ENCODE measurements at regions not wholly inside any gene's neighbourhood (a gene's known extent, or its start where the extent isn't known, plus 50 kb on each side); places are given as distances from the start of the nearest gene placed in this dataset.
"Not testable (repeated sequence)": the region's sequence is repeated elsewhere in the genome, so short reads cannot be mapped to it uniquely, and the experiment has no call there.

DNA sequence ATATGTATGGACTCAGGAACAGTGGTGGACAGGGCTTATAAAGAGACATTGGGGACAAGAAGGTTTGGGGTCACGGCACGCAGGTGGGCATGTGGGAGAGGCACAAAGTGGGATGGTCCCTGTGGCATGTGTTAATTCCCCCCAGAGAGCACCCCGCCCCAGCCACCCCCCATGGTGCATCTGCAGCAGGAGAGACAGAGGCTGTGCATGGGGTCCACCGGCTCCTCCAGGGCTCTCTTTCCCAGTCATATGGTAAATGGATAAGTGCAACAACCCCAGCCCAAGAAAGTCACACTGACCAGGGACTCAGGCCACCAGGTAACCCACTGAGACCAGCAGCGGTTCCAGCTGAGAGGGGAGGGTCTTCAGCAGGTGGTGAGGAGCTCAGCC is 242.1 kb downstream of the BCL11B start:
- no peak for DNase-seq (ENCODE audit: low read depth in 2 of 3, low spot score in 1 of 3)

DNA sequence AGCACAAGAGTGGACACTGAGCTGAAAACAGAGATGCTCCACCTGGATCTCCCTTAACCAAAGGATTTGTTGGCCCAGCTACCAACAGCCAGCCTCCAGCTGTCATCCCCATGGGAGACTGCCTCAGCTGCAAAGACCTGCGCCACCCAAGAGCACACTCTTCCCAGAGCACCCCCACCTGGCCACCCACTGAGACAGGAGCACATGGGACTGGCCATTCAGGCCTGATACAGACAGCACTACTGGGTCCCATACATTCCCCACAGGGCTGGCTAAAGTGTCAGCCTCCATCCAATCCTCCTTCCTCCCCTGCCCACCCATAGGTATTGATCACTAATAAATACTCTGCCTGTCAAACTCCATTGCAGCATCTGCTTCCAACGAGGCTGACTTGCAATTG is 241.5 kb downstream of the BCL11B start:
- no peak for DNase-seq (ENCODE audit: low read depth in 2 of 3, low spot score in 1 of 3)

DNA sequence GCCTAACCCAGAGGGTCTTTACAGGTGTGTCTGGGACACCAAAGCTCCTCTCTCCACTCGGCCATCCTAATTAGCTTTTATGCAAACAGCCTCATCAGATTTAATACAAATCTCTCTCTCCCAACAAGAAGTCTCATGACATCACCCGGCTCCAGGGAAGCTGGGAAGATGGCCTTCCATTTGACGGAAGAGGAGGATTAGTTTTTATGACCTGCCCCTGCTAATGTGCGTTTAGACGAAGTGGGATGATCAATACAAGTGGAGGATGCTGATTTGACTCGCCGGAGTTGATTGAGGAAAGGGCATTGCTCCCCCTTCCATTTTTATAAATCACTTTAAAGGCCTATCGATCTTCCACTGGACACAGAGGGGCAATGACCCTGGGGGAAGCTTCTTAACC is 239.2 kb downstream of the BCL11B start:
- DNase-seq (ENCODE audit: low read depth in 2 of 3, low spot score in 1 of 3): no peak

DNA sequence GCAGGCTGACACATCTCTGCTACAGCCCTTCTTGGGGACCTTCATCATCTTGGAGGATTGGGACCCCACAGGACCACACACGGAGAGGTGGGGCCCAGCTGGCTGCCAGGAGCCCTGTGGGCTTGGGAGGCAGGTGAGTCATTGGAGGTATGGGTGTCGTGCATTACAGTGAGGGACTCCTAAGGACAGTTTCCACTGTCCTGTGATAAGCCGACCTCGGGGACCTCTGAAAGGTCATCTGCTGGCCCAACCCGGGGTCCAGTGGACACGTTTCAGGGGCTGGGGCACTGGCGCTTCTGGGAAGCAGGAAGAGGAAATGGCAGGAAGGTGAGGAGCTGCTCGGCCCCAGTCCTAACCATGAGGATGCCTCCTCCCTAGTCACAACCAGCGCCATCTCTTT is 238.0 kb downstream of the BCL11B start:
- DNase-seq (ENCODE audit: low read depth in 2 of 3, low spot score in 1 of 3): no peak

DNA sequence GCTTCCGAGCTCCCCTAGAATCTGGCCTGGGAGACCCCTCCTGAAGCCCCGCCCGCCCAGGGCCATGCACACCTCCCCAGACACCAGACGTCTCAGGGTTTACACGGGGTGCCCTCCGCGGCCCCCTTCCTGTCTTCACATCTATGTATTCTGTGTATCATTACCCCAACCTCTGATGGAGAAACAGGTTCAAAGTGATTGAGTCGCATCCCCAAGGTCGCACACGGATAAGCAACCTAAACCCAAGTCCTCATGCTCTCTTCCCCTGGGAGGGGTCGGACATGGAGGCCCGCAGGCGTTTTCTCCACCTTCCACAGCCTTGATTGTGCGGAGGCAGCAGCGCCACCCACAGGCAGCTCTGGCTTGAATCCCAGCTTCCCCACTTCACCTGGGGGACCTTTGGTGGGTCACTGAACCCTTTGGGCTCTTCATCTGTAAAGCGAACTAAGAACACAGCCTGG is 237.3 kb downstream of the BCL11B start:
- DNase-seq (ENCODE audit: low read depth in 2 of 3, low spot score in 1 of 3): no peak

DNA sequence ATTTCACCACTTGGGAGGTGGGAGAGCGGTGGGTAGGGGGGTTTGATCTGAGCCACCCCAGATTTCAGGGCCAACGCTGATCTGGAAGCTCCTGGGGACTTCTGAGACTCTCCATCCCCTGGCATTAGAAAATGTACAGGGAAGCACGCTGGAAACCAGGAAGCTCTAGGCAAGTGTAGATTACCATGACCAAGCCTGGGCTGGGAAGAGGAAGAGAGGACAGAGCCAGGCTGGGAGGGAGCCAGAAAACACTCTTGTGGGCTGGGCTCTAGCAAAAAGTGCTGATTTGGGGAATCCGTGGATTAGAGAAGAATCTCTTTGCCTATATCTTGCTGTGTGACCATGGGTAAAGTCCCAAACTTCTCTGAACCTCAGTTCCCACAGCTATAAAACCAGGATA is 236.7 kb downstream of the BCL11B start:
- DNase-seq (ENCODE audit: low read depth in 2 of 3, low spot score in 1 of 3): no peak

DNA sequence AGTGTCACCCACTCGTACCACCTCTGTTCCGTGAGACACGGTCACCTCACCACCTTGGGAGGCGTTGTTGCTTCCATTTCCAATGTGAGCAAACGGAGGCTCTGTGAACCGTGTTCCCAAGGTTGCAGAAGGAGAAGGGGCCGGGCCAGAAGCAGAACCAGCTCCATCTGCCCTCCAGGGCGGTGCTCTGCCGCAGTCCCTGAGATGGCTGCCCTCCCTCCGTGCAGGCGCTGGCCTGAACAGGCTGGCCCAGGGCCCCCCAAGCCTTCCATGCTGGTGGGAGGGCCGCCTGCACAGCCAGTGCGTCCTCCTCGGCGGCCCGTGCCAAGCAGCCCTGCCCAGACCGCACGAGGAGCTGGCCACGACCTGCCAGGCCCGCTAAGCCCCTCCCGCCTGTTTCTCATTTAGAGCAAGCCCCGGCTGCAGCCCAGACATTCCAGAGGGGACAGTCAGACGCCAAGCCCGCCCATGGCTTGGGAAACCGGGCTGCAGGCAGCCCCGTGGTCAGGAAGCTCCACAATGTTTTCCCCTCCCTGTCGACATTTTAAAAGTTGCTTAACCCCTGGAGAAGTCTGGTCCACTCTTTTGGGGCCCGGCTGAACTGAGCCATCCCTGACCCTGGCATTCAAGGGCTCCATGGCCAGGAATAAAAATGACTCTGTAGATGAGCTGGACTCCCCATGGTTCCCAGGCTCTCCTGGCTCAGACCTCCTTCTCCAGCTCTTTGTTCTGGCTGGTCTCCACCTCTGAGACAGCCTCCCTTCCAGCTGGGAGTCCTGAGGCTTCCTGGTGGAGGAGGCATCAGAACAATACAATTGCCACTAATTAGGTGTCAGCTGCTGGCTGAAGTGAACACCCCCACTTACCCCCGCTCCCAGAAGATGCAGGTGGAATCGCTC is 236.0 kb downstream of the BCL11B start:
- DNase-seq (ENCODE audit: low read depth in 2 of 3, low spot score in 1 of 3): no peak

DNA sequence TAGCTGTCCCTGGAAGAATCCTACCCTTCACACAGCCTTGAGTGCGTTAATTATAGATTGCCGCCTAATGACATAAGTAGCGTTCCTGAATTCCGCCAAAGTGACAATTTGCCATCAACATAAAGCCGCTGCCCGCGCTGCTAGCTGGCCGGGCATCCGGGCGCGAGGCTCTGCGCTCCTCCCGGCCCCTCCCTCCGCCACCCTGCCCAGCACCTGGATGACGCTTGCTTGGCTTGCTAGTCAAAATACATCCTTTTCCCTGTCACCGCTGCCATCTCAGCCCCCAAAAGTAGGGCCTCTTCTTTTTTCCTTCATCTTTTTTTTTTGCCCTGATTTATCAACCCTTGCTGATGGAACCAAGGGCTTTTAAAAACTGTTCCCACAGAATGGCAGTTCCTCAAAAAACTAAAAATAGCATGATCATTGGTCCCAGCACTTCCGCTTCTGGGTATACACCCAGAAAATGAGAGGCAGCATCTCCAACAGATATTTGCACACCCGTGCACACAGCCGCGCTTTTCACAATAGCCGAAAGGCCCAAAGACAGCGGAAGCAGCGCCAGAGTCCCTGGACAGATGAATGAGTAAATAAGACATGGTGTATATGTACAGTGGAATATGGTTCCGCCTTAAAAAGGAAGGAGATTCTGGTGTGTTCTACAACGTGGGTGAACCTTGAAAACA is 235.2 kb downstream of the BCL11B start:
- no peak for DNase-seq (ENCODE audit: low read depth in 2 of 3, low spot score in 1 of 3)

DNA sequence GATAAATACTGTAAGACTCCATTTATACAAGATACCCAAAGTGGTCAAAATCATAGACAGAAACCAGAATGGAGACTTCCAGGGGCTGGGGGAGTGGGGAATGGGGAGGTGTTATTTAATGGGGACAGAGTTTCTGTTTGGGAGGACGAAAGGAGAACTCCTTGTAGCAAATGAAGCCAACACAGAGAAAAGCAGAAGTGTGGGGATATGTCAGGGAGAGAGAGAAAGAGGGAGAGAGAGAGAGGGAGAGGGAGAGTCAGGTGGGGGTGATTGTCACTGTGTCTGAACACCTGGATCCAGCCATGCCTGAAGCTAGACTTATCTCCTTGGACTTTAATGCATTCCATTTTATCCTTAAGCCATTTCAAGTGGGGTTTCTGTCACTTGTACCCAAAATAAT is 234.7 kb downstream of the BCL11B start:
- not testable (repeated sequence) for DNase-seq (ENCODE audit: low read depth in 2 of 3, low spot score in 1 of 3)

DNA sequence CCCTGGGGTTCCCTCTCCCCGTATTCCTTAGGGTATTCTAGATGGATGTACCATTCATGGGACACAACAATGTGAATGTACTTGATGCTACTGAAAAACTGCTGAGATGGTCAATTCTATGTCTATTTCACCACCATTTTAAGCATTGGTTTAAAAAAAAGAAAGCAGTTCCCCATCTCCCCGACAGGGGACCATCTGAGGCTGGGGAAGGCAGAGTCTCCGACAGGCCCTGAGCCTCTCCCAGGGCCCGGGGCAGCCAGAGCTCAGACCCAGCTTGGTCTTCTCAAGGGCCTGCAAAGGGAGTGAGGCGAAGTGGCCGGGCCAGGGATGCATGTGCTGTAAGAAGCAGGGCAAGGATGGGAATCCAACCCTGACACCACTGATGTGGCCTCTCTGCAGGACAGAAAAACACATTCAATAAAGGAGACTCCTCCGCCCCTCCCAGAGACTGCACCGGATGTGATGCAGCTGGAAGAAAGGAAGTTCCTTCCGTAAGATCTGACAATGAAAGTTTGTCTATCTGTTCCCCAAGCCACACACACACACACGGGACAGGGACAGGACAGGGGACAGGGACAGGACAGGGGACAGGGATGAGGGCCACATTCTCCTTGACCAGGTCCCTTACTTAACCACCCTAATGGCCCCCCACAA is 234.1 kb downstream of the BCL11B start:
- no peak for DNase-seq (ENCODE audit: low read depth in 2 of 3, low spot score in 1 of 3)

DNA sequence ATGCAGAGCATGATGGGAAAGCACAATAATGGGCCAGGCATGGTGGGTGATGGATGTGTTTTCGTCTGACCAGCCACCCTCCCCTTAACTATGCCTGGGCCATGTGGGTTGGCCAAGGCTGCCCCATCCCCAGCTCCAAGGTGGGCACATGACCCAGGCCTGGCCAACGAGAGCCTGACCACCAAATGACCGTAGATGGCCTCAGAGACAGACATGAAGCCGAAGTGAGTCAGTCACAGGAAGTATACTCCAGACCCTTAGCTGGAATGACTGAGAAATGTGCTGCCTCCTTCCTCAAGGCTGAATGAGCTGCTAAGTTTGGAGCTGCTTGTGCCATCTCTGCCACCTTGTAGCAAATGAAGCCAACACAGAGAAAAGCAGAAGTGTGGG is 233.6 kb downstream of the BCL11B start:
- DNase-seq (ENCODE audit: low read depth in 2 of 3, low spot score in 1 of 3): no peak

DNA sequence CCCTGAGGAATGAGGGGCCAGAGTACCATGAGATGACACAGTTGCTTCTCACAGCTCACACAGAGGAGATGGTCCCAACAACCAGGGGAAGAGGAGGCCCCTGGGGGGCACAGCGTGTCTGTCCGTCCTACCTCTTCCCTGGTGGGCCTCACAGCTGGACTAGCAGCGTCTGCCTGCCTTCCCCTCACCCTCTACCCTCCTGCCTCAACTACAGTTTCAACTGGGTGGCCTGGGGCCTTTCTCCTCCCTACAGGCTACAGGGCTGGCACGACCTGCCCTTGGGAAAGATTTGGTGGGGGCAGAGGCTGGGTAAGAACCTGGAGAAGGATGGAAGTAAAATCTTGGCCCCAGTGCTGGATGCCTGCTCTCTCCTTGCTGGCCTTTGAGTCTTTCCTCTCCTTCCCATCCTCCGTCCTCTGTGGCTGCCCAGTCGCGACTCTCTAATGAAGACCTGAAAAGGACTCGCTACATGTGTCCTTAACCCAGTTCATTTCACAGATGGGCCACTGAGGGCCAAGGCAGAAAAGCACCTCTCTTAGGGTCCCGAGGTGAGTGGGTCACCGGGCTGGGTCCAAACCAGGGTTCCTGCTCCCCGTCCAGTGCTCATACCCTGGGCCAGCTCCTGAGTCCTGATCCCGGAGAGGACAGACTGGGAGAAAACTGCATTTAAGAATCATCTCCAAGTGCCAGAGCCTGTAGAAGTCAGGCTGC is 232.5 kb downstream of the BCL11B start:
- no peak for DNase-seq (ENCODE audit: low read depth in 2 of 3, low spot score in 1 of 3)

DNA sequence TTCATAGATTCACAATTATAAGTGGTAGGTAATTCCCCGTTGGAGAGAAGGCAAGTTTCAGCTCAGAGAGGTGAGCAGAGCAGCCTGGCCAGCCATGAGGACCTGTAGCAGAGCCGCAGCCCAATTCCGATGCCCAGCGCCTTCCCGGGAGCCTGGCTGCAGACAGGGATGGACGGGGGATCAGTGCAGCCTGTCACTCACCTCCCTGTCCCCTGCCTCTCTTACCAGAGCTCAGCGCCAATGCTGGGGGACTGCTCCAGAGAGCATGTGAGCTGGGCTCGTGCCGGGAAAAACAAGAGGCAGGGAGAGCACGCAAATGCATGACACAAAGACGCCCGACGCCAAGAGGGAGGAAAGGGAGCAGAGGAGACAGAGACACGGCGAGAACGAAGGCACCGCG is 231.9 kb downstream of the BCL11B start:
- no peak for DNase-seq (ENCODE audit: low read depth in 2 of 3, low spot score in 1 of 3)

DNA sequence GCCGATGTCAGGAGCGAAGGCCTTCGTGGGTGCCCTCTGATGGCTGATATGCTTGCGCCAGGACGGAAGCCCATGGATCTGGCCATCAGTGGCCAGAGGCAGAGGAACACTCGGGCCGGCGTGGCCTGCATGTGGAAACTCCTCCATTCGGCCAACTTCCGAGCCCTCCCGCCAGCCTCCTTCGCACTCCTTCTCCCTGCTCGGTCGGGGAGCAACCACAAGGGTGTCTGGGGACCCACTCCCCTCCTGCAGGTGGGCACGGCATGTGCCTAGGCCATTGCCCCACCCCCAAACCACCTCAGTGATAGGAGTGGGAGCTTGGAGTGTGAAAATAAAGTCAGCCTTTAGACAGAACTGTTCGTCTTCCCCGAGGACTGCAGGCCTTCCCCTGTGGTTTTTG is 231.3 kb downstream of the BCL11B start:
- DNase-seq (ENCODE audit: low read depth in 2 of 3, low spot score in 1 of 3): no peak

DNA sequence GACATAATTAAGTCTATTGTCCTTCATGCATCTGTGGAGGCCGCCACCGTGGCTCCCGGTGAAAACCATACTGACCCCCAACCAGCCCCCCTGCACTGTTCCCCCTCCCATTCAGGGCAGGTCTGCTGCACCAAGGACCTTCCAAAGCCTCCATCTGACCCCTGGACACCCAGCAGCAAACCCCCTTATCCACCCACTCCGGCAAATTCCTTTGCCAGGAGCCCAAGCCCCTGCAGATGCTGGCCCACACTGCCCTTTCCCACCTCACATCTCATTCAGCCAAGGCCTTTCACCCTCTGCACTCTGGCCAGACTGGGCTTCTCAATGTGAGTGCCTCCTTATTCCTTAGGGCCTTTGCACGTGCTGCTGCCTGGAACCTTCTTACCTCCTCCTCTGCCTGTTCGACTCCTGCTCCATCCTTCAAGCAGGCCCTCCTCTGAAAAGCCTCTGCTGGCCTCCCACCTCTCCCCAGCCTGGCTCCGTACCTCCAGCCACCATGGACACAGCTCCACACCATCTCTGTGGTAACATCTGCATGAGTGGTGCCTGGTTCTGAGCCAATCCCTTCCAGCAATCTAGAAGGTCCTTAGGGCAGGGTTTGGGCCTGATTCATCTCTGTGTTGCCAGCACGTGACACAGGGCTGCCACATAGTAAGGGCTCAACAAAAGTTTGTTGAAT is 230.7 kb downstream of the BCL11B start:
- DNase-seq (ENCODE audit: low read depth in 2 of 3, low spot score in 1 of 3): no peak

DNA sequence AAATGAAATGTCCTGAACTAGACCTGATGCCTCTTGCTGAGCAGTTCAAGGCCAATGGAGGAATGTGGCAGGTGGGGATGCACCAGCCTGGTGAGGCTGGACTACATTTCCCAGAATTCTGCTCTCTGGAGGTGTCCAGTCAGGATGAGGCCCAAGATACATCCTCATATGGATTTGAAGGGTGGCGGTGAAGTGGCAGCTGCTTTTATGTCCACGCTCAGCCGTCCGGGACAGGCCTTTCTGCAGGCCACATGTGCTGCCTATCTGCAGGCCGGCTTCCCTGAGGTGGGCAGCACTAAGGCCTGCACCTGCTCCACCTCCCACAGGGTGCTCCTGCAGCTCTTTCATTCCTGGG is 230.2 kb downstream of the BCL11B start:
- no peak for DNase-seq (ENCODE audit: low read depth in 2 of 3, low spot score in 1 of 3)

DNA sequence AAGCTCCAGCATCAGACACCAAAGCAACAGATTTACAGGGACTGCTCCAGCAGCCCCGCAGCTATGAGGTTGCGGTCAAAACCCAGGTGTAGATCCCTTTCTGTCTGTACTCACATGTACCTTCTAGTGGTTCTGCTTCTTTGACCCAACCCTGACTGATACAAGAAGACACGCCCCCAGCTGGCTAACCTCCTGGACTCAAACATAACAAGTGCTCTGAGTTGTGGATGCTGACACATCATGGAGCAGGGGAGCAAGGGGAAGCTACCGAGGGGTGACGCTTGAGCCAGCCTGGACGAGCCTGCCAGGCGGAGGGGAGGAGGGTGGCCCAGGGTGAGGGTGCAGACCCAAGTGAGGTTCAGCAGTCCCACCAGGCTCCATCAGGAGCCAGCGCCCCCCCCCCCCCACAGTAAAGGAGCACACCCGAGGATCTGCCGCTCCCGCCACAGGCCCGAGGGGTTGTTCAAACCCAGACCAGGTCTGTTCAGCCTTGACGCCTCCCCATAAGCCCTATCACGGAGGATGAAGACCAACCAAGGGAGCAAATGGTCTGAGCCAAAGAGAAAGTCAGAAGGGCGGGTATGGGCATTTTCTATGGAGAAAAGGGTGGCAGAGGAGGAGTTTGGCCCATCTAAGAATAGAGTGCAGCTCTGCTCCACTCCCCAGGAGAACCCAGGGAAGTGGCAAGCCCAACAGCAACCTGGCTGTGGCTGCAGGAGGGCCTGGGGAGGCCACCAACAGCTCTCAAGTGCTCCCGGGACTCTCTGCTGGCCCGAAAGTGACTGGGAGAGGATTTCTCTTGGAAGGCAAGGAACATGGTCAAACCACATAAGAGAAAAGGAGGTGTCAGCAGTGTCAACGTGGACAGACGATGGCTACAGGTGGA is 229.4 kb downstream of the BCL11B start:
- no peak for DNase-seq (ENCODE audit: low read depth in 2 of 3, low spot score in 1 of 3)

DNA sequence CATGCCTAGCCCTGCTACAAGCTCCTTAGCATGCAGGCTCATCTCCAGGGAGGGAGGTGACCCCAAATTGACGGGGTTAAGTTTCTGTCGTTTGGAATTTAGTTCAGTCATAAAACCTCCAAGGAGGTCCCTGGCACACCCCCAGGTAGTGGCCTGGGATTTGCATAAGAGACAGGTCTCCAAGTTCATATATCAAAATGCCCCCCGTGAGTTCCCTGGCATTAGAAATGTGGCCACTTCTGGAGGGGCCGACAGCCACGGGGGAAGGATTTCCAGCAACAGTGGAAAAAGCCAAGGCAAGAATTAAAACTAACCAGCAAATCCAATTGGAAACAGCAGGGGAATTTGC is 228.8 kb downstream of the BCL11B start:
- no peak for DNase-seq (ENCODE audit: low read depth in 2 of 3, low spot score in 1 of 3)

DNA sequence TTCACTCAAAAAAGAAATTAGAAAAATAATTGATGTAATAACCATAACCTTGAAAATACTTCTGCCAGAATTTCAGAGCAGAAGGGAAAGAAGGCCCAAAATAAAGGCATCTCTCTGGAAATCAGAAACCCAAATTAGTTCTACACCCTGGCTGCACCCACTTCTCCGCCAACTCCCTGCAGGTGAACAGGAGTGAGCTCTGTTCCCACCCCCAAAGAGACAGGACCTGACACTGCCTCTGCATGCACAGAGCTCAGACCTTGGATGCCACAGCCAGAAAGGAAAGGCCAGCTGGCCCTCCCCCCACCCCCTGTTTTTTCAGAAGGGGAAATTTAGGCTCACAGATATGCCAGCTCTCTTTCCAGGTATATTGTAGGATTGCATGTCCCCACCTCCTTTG is 228.2 kb downstream of the BCL11B start:
- no peak for DNase-seq (ENCODE audit: low read depth in 2 of 3, low spot score in 1 of 3)

DNA sequence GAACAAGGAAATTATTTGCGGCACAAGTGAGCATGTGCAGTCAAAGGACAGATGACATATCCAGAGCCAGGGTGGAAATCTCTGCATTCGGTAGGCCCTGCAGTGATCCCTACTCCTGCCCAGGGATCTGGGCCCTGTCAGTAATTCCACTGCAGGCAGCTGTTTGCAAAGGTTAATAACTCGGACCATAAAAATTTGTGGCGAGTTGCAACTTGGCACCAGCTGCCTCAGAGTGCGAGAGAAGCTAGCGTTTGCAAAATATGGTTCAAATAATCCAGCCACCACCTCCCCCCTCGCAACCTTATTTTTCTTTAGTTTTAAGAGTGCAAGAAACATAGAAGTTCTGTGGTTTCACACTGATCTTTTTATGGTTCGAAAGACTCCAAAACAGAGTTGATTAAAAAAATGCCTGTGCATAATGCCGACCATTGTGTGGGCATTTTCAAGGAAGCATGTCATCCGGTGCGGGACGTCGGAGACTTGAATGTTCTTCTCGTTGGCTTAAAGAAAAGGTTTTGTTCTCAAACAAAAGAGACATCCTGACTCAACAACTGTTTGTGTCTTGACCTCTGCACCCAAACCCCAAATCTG is 224.5 kb downstream of the BCL11B start:
- no peak for DNase-seq (ENCODE audit: low read depth in 2 of 3, low spot score in 1 of 3)

All from stimulated activated CD4-positive, alpha-beta T cell treated with anti-CD3 and anti-CD28 coated beads, Interleukin-12 subunit alpha, Interleukin-12 subunit beta, amount 100 ng/mL, for 48 hours (primary cell).